Right hindlimb (tissue), 1 donor: ENCODE measurements at regions not wholly inside any gene's neighbourhood (a gene's known extent, or its start where the extent isn't known, plus 50 kb on each side); places are given as distances from the start of the nearest gene placed in this dataset.

Experiments used
- DNase-seq: peaks from one replicate; pipeline ENCODE4 v3.0.0-alpha.2; 2018

GRCh38 chr15:60215225-60215963, 182.4 kb downstream of the ANXA2 start:
- DNase-seq = no peak

DNA sequence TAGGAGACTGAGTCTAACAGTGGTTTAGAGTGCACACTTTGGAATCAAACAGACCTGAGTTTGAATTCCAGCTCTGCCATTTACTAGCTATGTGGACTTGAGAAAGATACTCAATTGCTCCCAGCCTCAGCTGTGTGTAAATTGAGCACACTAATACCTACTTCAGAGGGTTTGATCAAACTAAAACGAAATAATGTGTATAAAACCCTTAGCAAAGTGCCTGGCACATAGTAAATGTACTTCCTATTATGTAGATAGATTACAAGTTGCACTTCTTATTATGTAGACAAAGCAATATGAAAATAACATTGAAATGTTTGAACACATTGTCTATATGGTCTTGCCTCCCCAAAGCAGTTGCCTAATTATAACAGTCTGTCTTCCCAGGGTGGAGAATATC, 180.6 kb downstream of the ANXA2 start:
- no peak for DNase-seq

DNA sequence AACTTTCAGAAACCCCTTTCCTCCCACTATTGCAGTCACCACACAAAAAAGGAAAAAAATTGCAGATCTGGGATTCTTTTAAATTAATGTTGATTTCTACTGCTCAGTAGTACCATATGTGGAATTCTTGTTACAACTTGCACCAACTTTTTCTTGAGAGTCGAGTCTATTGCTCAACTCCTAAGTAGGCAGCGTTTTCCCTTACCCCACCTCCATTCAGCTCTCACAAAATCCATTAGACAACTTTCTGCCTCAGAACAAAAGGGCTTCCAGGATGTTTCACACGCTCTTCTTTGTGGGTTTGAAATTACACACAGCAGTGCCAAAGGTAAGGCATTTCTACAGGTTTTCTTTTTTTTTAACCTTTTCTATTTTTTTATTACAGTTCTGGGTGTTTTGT, 179.5 kb downstream of the ANXA2 start:
- no peak for DNase-seq

GRCh38 chr15:60219866-60220265, 177.9 kb downstream of the ANXA2 start:
- DNase-seq = no peak

GRCh38 chr15:60221356-60221755, 176.4 kb downstream of the ANXA2 start:
- no peak for DNase-seq

DNA sequence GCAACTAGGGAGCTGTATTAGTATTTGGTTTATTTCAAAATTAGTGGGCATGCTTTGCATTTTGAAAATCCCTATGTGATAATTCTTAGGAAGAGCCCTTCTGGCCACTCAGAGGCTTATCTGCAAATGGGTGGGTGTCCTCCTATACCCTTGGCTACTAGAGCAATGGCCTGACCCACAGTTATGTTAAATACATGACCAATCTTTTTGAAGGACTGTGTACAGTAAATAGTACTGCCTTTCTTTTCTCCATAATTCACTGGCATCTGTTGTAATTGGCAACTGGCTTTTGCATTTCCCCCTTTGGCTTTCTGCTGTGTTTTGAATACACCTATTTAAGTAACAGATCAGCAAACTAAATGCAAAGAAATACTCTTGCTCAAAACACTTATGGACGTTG, 175.4 kb downstream of the ANXA2 start:
- no peak for DNase-seq

- DNase-seq = peak; percentile 21
Observed at GRCh38 chr15:60223176-60223575, 174.6 kb downstream of the ANXA2 start.

DNA sequence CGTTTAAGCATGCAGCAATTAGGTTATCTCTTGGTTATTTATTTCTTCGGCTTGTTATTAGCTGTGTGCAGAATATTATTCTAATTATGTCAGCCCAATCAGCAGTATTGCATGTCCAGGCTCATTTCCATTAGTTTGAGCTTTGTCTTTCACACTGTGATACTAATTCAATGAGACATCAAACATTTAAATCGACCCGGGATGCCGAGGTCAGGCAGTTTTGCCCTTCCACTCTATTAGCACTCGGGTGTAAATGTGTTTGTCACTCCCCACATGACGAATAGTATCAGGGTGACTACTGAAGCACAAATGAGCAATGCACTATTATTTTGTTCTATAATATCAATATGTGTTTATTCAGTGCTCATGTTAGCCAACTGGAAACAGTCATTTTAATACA, 170.9 kb downstream of the ANXA2 start:
- no peak for DNase-seq

DNA sequence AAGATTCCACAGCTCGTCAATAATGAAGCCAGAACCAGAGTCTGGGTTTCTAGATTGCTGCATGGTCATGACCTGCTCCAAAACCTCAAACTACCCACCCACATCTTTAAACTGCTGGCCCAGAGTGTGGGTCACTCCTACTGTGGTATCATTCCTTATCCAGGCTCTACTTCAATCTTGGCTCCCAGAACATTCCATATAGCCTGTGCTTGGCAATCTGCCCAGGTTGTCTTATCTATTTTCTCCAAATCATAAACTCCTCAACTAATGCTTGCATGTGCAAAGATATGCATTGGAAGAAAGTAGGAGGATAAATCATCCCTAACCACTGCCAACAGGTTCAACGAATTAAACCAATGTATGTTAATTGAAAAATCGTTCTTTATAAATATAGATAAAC, 169.7 kb downstream of the ANXA2 start:
- DNase-seq = no peak

- no peak for DNase-seq
Observed at GRCh38 chr15:60228619-60229018, 169.2 kb downstream of the ANXA2 start.

DNA sequence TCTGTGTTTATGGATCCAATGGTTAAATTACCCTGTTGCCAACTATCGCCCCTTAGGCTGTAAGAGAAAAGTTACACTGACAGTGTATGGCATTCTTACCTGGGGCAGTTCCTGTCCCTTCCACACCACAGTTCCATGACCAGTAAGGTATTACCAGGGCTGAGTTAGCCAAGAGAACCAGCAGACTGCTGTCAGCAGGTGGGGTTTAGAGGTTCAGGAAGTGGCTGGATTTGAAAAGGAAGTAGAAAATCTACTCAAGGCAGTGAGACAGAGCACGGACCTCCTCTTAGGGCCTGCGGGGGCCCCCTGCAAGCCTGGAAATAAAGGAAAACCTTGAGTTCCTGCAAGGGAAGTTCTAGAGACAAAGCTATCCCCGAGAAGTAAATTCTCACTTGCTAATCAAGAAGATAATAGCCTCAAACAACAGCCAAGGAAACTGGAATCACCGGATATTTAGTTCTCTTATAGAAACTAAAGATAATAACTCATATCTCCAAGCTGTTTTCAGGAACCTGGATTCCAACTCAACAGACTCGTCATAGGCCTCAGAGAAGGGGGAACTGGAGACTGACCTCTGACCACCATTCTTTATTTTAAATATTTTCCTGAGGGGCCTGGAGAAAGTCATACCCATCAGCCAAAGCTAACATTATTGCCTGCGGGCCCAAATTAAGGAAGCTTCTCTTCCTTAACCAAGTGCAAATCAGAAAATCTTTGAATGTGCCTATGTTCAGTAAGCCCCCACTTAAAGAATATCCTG, 161.7 kb downstream of the ANXA2 start:
- DNase-seq = no peak

DNA sequence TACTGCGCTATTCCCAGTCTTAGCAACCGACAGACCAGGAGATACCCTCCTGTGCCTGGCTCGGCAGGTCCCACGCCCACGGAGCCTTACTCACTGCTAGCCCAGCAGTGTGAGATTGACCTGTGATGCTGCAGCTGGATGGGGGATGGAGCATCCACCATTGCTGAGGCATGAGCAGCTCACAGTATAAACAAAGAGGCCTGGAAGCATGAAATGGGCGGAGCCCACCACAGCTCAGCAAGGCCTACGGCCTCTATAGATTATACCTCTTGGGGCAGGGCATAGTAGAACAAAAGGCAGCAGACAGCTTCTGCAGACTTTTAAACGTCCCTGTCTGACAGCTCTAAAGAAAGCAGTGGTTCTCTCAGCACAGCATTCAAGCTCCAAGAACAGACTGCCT, 160.3 kb downstream of the ANXA2 start:
- DNase-seq = no peak

DNA sequence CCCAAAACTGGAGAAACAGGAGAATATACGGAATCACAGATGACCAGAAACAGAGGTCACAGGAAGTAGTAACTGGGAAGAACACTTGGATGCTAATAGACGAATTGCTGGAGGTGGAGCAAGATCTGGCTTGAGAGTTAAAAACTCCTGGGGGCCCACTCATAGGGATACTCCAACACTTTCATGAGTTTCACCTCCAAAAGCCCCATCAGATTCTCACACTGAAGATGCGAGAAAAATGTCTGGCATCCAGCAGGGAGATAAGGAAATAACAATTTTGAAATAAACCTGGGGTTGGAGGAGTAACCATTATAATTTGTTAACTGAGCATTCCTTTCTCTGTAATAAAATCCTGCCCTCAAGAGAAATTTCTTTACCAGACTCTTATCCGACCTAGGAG, 154.0 kb downstream of the ANXA2 start:
- no peak for DNase-seq

GRCh38 chr15:60244813-60245212, 153.0 kb downstream of the ANXA2 start:
- DNase-seq = no peak

DNA sequence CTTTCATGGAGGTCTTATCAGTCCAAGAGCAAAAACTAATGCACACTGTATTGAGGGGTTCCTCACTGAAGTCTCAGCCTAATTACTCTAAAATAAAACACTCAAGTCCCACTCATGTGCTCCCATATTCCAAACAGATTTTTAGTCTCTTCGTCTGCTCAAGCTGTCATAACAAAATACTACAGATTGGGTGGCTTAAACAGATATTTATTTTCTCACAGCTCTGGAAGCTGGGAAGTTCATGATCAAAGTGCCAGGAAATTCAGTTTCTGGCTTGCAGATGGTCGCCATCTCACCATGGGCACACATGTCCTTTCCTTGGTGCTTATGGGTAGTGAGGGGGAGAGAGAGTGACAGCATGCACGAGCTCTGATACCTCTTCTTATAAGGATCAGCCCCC, 147.5 kb downstream of the ANXA2 start:
- DNase-seq = no peak

- DNase-seq = no peak
Observed at GRCh38 chr15:60251300-60252070, 146.3 kb downstream of the ANXA2 start.

GRCh38 chr15:60254416-60254815, 143.4 kb downstream of the ANXA2 start:
- DNase-seq = no peak

DNA sequence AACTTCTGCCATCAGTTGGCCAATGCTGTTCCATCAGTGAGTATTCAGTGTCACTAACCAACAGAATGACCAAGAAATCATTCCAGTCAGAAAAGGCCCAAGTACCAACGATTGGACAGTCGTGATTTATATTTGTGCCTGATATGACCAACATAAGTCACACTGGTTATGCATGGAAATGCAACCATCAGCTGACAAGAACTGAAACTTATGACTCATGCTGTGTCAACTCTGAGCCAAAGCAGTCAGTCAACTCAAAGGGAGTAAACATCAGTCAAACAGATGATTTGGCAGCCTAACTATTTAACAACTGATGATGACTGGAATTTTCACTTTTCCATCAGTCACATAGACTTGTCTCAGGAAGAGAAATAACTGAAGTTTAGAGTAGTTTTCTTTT, 142.4 kb downstream of the ANXA2 start:
- no peak for DNase-seq

DNA sequence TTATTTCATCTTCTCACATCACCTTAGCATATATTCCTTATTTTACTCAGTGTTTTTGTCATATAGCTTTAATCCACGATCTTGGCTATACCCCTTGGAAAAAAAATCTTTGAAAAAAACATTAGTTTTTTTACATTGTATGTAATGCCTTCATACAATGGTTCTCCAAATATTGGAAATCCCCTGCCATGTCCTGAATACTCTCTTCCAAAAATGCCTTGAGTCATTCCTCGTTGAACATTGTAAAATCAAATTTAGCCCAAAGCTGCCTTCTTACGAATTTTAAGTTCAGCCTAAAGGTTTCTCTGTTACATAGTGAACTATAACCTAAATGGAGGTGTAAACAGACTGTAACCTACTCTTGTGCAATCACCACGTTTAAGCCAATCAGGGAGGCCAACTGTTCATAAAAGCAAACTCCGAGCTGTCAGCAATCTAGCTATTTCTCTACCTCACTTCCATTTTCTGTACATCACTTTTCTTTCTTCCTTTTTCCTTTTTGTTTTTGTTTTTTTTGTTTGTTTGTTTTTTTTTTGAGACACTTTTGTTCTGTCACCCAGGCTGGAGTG, 140.1 kb downstream of the ANXA2 start:
- DNase-seq = no peak

- no peak for DNase-seq
Observed at GRCh38 chr15:60259469-60259868, 138.3 kb downstream of the ANXA2 start.

DNA sequence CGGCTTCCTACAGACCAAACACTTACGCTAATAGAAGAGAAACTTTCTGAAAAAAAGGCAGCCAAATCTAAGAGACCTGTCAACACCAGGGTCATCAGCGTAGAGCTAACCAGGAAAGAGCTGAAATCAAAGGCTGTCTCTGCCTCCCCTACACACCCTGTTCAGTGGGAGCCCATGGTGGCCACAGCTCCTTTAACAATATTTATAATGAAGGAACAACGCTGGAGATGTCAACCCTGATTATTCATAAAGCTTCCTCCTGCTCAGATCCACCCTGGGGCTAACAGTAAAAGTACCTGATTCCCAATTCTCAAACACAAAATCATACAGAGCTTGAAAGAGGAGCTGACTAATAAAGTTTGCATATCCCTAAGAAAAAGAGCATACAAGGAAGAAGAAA, 133.7 kb downstream of the ANXA2 start:
- DNase-seq = no peak

- no peak for DNase-seq
Observed at GRCh38 chr15:60264566-60264965, 133.2 kb downstream of the ANXA2 start.

DNA sequence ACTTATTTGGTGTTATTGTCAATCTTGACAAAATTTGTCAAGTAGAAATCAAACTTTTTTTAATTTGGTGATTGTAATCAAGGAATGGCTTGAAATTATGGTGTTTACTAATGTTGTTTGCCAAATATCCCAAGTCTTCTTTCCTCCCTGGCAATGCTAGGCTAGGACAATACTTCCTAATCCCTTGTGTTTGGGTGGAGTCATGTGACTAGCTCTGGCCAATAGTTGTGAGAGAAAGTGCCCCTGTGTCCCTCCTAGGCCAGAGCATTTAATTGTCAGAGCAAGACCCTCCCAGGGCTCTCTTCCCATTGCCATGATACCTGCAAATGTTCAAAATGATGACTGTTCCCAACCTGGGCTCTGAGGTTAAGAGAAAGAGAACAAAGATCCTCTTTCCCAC, 132.7 kb downstream of the ANXA2 start:
- DNase-seq = no peak

DNA sequence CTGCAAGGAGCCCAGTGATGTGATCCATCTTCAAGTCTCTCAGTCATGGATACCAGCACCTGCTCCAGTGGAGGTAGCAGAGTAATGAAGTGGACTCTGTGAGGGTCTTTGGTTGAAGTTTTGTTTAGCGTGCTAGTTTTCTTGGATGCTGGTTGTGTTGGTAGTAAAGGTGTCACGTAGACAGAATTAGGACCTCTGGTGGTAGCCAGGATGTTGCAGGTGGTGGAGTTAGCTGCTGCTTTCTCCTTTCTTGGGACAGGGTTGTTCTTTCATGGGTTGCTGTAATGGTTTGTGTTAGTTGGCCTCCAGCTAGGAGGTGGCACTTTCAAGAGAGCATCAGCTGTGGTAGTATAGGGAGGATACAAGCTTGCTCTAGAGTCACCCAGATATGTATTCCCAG, 125.2 kb downstream of the ANXA2 start:
- DNase-seq = no peak
